Right hindlimb (tissue), 1 donor: ENCODE measurements at regions not wholly inside any gene's neighbourhood (a gene's known extent, or its start where the extent isn't known, plus 50 kb on each side); places are given as distances from the start of the nearest gene placed in this dataset.

ENCODE experiments used
- DNase-seq: peaks from one replicate; pipeline ENCODE4 v3.0.0-alpha.2; 2018

DNA sequence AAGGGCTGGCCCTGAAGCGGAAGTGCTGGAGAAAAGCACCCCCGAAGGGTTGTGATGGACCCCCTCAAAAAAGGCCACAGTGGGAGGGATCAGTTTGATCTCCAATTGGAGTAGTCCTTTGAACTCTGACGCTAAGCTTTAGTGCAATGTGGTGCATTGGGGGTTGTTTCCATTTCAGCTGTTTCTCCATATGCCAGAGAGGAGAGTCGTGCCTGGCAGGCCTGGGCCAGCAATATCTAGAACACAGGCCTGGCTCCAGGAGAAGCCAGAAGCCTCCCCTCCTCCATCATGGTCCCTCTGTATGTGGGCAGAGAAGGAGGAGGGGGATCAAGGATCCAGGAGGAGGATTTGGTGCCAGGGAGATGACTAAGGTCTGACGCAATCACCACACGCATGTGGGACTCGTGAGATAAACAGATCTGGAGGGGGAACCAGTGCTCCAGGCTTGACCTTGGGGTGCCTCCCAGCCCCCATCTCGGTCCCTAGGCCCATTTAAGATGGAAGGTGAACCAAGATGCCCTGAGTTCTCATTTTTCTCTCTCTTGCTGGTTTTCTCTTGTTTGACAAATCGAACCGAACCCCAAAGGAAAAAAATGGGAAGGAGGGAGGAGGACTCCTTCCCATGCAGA is 517.4 kb upstream of the JARID2 start:
- DNase-seq, result no peak

DNA sequence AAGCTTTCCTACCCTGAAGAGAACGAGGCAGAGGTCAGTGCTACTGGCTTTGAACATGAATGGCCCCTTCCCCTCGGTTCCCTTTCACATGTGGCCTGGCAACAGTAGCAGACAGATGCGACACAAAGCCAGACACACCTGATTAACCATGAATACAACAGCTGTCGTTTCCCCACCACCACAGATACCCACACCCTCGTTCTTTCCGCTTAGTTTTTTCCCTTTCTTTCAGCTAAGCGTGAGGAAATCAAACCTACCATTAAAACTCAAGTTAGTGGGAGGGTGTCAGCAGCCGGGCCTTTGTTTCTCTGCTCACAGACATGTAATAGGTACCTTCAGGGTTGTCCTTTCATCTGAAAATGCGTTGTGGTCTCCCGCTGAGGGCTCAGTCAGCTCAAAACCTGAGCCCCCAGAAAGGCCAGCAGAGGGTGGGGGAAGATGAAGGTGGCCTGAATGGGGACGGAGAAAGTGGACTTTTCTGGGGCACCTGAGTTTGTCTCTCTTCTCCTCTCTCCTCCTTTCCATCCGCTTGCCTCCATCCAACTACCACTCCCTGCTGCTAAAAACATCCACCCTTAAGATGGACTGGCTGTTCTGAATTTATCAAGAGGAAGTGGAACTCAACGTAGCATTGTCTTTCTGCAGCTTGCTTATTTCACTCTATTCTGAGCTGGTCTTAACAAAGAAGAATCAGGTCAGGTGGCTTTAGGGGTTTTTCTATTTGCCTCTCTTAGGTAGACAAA is 516.6 kb upstream of the JARID2 start:
- DNase-seq, result no peak

DNA sequence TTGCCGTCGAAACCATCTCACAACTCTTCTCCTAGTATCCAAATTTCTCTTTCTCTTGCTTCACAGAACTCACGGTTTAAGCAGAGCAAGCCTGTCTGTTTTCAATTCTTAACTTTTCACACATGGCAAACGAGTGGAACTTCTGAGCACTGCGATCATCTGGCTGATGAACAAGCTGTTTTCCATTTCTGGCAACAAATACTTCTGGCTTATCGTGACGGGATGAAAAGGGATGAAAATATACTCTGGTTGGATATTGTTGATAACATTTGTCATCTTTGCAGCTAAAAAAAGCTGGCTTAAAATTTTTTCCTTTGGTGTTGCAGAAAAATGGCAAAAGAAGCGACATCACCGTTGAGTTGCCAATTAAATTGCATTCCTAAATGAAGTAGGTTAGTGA is 515.2 kb upstream of the JARID2 start:
- no peak for DNase-seq

DNA sequence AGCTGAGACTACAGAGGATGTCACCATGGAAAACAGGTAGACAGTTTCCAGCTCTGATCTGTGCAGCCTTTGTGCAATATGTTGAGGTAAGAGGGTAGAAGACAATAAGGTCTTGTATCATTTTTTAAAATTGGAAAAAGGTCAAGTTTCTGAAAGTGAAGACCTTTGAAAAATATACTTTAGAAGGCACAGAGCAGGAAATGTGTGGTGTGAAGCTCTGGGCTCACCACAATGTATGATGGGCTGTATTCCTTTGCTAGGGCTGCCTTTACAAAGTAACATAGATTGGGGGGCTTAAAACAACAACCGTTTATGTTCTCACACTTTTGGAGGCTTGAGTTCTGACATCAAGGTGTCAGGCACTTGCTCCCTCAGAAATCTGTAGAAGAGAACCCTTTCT is 514.3 kb upstream of the JARID2 start:
- no peak for DNase-seq

DNA sequence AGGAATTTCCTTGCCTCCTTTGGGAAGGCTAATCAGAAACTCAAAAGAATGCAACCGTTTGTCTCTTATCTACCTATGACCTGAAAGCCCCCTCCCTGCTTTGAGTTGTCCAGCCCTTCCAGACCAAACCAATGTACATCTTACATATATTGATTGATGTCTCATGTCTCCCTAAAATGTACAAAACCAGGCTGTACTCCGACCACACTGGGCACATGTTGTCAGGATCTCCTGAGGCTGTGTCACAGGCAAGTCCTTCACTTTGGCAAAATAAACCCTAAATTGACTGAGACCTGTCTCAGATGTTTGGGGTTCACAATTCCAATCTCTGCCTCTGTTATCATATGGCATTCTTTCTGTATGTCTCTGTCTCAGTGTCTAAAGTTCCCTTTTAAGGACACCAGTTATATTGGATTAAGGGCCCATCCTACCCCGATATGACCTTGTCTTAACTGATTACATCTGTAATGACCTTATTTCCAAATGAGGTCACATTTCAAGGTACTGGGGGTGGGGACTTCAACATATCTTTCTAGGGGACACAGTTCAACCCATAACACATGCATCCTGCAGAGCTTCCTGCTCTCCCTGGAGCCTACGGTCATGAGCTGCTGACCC is 513.5 kb upstream of the JARID2 start:
- DNase-seq, result no peak

DNA sequence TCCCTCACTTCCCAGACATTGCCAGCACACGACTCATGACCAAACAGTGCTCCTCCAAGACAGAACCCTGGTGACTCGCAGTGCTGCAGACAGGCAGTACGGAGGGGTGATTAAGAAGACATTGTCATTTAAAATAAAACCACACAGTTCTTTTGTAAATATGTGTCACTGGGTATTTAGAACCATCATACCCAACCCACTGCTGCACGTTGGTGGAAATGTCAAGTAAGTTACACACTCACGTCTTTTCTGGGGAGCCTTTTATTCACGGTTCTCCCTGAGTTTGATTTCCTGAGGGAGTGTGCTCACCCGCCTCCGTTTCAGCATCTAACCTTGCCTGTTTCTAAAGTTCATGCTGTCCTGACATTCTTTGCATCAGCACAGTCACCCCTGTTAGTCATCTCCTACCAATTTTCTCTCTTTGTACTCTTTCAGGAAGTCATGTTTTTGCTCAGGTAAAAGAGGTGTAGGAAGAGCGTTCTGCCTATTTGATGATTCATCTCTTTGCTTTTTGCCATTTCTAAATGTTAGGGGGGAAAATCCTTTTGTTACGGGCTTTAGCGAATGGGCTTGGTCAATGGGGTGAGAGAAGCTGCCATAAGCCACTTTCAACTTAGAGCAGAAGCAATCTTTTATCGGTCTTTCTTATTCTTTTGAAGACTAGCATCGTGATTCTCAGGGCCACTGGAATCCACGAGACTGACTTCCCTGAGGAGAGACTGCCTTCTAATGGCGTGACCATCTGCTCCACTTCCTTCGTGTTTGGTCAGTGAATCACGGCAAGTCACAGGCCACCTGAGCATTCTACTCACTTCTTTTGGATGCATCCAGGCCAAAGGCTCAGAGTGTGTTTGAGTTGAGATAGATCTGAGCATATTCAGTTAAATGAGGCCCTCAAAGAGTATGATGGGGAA is 512.8 kb upstream of the JARID2 start:
- DNase-seq, result no peak

DNA sequence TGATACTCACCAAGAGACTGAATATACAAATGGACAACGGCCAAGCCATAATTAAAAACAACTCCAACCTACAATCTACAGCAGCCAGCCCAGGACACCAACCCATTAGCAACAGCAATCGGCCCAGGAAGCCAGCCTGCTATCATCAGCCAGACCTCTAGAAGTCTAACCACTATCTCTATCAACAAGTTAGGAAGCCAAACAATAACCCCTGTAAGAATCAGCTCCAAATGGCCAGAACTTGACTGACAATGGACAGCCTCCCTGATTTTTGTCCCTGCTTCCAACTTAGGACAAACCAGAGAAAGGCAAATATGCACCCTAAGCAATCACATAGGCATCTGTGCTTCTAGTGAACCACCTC is 511.8 kb upstream of the JARID2 start:
- DNase-seq, result no peak

DNA sequence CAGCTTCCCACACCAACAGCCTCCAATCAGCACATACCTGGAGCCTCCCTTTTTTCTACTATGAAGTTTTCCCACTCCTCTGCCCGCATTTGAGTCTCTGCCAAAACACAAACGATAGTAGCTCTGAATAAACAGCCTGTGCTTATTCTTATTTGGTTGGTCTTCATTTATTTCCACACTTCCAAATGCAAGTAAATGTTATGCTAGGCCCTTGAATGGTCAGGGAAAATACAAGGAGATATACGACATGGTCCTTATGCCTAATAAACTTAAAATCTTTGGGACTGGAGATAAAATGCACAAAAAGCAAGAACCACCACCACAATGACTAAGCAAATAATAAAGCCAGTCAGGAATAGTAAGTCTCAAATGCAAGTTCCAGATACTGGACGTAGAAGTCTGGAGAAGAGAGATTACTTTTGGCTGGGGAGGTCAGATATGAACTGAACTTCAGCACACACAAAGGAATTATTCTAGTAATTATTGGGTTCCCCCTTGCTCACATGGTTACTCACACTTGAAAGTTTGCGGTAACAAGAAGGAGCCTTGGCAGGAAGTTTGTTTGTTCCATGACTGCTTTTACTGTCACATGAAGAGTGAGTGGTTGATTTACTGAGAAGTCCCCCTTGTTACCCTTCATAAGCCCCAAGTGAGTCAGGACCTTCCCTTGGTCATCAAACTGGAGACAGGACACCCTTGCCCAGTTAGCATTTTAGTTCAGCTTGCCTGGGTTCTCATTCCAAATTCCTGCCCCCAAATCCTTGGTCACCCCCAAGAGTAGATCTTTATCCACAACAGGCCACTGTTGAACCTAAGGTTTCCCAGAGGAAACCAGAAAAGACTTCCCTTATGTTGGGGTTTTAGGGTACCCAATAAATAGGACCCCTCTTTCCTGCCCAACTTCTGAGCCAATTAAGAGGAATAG is 511.2 kb upstream of the JARID2 start:
- DNase-seq, result no peak

DNA sequence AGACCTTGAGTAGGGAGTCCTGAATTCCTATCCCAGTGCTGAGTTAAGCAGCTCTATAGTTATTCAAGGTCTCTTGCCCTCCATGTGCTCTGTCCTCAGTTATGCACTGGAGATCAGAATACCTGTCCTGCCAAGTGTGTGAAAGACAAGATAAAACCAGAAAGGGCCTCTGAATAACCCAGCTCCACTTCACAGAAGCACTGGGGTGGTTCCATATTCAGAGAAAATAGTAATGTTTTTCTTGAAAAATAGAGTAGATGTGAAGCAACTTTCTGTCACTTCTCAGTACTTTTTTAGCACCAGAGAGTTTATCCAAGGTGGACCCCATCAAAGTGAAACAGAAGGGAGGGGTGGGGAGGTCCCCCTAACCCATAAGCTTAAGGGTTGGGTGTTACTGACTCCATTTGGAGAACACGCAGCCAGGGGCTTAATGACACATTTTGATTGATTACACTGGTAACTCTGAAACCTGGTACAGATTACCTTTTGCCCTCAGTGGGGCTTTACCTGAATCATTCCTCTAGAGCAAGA is 509.8 kb upstream of the JARID2 start:
- no peak for DNase-seq

DNA sequence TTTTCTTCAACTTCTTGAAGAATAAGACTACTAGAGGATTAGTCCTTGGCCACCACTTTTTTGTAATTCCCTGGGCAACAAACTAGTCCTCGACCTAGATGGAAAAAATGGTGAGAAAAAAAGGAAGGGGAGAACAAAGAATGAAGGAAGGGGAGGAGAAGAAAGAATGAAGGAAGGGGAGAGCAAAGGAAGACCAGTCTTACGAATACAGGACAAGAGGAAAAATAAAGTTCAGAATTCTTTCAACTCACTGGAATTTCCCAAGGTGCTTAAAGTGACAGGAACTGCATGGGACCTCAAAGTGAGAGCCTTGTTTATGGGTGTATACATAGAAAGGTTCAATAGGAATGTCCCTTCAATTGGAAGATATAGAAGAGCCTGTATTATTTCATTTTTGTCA is 509.3 kb upstream of the JARID2 start:
- no peak for DNase-seq

DNA sequence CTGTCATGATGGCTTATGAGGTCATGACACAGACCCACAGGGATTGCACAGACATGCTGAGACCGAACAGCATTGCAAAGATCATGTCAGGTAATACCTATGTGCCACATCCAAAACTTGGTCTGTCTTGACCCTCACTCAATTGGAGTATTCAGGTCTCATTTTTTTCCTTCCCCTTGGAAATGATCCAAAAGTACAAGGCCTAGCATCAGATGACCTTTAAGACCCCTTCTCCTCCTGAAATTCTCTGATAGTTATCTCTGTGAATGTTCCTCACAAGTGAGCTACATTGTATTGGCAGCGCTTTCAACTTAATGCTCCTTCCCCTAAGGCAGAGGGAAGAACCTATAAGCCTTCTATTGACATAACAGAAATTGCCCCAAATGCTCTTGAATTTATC is 507.4 kb upstream of the JARID2 start:
- no peak for DNase-seq

DNA sequence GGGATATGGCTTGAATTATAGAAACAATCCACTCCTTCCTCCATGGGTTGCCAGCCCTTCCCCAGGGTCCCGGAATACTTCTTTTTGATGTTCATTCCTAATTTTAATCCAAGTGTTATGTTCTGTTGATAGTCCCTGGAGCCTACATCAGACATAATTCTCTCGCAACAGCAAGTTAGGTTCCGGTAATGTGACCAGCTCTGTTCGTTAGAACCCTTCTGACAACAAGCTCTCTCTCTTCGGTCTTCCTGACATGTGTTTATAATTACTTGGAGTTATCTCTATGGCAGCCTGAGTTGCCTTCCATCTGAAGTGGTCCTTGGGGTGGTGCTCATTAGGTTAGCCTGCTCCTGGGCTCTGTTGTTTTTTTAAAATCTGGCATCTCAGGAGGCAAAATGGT is 506.9 kb upstream of the JARID2 start:
- DNase-seq, result no peak

DNA sequence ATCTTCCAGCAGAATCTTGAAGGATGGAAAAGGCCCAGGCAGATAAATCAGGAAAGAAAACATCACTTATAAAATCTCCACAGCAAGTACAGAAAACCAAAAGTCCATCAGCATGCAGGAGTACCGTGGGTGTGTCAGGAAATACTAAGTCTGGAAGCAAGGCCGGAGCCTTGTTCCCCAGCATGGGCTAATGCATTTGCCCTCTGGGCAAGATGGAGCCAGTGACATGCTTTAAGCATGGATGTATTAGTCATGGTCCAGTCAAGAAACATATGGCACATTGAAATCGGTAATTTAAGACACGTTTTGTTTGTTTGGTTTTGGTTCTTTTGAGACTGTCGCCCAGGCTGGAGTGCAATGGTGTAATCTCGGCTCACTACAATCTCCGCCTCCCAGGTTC is 506.0 kb upstream of the JARID2 start:
- DNase-seq, result no peak

DNA sequence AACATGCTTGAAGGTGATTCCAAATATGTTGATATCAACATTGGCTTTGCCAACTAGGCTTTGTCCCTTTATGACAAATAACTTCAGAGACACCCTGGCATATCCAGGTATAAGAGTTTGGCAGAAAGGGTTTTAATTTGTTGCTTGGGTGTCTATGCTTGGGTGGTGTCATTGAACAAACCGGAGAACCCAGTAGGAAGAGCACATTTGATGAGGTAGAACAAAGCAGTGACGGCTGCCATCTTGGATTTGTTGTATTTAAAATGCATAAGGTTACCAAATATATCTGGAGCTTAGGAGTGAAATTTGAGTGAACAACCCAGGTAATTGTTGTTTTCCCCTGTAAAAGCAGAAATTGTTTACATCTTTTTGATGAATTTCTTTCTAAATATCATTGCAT is 503.7 kb upstream of the JARID2 start:
- no peak for DNase-seq

DNA sequence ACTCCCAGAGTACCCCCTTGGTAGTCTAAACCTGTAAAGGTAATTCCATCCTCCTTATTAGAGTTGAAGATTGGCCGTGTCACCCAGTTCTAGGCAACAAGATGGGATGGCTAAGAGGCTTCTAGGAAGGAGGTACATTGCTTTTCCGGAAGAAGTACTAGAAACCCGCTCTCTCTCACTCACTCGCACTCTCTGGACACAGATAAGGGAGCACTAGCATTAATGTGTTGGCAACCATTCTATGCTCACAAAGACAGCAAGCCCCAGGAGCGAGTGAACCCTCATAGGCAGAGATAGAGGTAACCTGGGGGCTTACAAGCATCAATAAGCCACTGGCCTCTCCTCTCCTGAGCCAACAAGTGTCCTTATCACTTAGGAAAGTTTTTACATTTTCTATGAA is 503.2 kb upstream of the JARID2 start:
- no peak for DNase-seq

DNA sequence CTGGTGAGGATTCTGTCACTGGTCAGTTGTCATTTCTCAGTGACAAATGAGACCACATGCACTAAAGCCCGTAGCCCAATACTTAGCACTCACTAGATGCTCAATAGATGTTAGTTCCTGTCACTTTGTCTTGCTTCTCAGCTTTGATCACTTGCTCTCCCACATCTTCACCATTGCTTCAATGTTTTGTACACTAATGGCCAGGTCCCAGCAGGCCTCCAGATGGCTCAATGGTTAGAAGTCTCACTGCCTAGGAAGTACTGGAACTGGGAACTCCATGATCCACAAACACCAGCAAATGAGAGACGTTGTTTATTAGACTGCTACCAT is 502.8 kb upstream of the JARID2 start:
- DNase-seq, result no peak

DNA sequence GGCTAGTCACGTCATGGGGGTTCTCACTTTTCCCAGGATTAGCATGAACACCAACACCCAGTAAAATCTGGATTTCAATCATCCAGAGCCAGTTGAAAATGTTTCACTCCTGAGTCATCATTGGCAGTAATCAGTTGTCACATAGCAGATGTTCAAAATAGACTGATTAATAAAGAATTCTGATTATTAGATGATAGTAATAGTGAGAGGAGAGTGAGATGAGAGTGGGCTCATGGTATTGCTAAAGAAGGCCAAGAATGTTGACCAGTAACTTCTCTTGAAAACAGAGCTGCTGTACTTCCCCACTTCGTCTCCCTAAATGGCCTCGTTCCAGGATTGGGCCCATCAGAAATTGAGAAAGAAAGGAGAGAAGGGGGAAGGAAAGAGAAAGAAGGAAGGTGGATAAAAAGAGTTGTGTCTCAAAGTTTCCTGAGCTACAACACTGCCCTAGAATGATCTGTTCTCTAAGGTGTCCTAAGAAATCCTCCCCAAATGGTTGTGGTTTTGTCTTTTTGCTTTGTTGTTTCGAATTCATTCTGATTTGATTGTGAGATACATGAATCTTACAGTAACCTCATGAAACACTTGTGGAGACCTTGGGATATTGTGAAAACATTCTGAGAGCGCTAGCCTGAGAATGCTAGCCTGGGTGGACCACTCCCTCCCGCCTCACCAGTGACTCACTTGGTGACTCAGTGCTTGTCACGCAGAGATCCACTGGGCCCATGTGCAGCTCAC is 502.2 kb upstream of the JARID2 start:
- DNase-seq, result no peak

DNA sequence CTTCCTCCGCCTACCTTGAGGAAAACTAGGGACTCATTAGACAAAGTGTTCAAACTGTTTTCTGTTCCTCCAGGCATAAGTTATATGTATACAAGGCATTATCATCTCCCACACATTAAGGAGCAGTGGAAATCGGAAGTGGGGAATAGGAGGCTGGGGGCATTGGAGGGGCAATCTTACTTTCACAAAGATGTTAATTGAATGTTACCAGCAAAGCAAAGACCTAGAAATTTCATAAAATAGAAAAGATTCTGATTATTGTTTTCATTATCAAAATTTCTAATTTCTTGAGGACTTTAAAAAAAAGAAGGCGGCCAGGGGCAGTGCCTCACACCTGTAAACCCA is 501.7 kb upstream of the JARID2 start:
- DNase-seq, result no peak

DNA sequence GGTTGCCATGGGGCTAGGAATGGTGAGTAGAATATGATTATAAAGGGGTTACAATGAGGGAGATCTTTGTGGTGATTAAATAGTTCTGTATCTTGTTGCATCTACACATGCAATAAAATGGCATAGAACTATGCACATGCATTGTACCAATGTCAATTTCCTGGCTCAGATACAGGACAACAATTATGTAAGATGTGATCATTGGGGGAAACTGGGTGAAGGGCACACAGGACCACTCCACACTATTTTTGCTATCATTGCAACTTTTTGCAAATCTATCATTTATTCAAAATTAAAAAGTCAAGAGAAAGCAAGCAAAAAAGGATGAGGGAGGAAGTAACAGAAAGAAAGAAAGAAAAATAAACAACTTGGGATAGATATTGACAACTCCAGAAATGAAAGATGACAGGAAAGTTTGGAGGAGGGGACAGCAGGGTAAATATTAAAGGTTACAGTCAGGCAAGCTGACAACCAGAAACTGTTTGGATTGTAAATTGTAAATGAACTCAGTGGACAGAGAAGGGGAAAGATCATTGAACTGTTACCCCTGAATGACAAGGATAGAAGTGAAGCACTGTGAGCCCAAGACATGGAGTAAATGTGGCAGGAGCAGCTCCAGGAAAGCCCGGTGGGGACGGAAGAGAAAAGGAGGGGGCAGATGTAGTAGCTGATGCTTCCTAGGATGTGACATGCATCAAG is 499.6 kb upstream of the JARID2 start:
- no peak for DNase-seq

DNA sequence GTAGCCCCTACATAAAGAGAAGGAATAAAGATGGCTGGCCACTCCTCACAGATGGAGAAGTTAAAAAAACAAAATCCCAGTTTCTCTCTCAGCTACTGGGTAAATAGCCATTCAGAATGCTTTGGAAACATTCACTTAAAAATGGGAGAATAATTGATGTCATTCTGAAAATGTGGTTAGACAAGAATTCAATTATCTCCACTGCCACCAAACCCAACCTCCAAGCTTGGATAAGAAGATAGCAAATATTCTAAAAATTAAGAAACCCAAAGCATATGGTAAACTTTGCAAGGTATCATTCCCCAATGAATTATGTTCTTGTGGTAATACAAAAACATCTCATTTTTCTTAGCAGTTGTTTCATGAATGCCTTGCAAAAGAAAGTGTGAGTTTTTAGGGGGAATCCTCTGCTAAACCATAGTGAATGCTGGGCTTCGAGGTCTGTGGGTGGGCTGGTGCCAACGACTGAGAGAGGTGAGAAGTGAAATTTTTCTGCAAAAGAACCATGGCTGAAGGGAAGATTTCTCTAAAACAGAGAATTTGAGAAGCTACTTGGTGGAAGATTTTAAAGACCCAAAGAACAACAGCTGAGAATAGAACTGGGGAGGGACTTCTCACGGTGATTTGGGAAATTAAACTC is 497.9 kb upstream of the JARID2 start:
- DNase-seq, result no peak

DNA sequence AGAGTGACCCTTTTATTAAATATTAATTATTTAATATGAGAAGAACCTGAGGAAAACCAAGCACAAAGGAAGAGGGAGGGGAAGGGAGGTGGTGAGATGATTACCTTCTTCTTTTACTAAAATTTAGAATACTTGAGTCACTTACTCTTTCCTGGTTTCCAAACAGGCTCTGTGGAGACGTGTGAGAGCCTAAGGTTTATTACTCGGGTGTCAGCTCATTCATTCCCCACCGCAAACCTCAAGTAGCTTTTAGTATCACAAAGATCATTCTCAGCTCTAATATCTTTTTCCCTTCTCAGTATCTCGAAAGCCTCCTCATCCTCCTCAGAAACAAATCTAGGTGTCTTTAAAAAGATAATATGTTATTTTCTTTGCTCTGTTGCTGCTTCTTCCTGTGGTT is 497.2 kb upstream of the JARID2 start:
- no peak for DNase-seq
